Stimulated activated CD4-positive, alpha-beta T cell treated with anti-CD3 and anti-CD28 coated beads, Interleukin-2, amount 100 ng/mL, for 24 hours (primary cell): ENCODE measurements at regions not wholly inside any gene's neighbourhood (a gene's known extent, or its start where the extent isn't known, plus 50 kb on each side); places are given as distances from the start of the nearest gene placed in this dataset.
"Not testable (repeated sequence)": the region's sequence is repeated elsewhere in the genome, so short reads cannot be mapped to it uniquely, and the experiment has no call there.

Experiments used
- DNase-seq, 2 donors: peaks; one replicate each; pipeline ENCODE4 v3.0.0-alpha.2; 2020

DNA sequence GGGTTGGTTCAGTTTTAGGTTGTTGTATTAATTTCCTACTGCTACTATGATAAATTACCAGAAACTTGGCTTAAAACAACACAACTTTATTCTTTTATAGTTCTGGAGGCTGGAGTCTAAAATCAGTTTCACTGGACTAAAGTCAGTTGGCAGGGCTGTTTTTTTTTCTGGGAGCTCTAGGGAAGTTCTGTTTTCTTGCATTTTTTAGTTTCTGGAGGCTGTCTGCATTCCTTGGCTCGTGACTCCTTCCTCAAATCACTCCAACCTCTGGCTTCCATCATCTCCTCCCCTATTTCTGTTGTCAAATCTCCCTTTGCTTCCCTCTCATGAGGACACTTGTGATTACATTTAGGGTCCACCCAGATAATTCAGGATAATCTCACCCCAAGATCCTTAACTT is 51.3 kb upstream of the SUB1 start:
- no peak for DNase-seq

- DNase-seq: peak; percentile 46 to 62
Measured at GRCh38 chr5:32531885-32532520, 53.4 kb upstream of the SUB1 start.

DNA sequence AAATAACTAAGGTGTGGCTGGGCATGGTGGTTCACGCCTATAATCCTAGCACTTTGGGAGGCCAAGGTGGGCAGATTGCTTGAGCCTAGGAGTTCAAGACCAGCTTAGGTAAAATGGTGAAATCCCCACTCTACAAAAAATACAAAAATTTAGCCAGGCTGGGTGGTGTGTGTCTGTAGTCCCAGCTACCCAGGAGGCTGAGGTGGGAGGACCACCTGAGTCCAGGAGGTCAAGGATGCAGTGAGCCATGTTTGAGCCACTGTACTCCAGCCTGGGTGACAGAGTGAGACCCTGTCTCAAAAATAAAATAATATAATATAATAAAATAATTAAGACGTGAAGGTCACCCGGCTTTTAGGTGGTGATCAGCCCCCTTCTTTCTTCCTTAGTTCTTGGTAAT is 58.0 kb upstream of the SUB1 start:
- DNase-seq: not testable (repeated sequence)

- DNase-seq: no peak
Measured at GRCh38 chr5:32526810-32527209, 58.5 kb upstream of the SUB1 start.

GRCh38 chr5:32523625-32524024 is 61.7 kb upstream of the SUB1 start:
- DNase-seq: no peak

GRCh38 chr5:32522429-32523143 is 62.8 kb upstream of the SUB1 start:
- peak in 1 of 2 donors; percentile 14 for DNase-seq

DNA sequence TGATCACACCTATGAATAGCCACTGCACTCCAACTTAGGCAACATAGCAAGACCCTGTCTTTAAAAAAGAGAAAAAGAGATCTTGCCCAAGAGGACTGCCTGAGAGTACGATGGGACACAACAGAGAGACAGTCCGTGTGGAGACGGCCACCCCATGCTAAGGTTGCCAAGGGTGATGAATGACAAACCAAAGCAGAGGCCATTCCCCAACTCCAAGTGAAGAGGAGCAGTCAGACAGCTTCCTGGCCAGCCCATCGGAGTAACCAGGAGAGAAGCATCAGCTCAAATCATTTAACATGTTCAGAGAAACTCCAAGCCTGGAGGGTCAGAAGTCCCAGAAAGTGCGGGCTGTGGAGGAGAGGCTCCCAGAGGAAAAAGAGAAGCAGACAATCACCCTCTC is 63.9 kb upstream of the SUB1 start:
- DNase-seq: no peak

DNA sequence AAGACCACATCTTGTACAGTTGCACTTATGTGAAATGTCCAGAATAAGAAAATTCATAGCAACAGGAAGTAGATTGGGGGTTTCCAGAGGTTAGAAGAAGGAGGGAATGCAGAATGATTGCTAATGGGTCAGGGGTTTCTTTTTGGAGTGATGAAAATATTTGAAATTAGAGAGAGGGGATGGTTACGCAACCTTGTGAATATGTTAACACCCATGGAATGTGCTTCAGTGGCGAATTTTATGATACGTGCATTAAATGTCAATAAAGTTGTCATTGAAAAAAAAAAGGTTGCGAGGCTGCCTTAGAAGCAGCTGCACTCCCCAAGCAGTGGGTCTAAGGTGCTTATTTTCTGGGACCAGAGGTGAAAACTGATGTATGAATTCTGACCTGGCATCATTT is 64.4 kb upstream of the SUB1 start:
- DNase-seq: no peak

DNA sequence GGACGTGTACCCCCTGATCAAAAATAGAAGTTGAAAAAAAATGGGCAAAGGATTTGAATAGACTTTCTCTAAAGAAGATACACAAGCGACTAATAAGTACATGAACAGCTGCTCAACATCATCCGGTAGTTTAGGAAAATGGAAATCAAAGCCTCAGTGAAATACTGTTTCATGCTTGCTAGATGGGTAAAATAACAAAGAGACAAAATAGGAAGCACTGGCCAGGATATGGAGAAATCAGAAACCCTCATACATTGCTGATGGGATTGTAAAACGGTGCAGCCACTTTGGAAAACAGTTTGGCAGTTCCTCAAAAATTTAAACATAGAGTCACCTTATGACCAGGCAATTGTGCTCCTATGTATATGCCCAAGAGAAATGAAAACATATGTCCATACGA is 65.0 kb upstream of the SUB1 start:
- no peak for DNase-seq

DNA sequence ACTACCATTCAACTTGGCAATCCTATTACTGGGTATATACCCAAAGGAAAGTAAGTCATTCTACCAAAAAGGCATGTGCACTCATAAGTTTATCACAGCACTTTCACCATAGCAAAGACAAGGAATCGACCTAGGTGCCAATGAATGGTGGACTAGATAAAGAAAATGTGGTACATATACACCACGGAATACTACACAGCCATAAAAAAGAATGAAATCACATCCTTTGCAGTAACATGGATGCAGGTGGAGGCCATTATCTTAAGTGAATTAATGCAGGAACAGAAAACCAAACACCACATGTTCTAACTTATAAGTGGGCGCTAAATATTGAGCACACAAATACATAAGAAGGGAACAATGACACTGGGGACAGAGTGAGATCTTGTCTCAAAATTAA is 65.8 kb upstream of the SUB1 start:
- DNase-seq: no peak

DNA sequence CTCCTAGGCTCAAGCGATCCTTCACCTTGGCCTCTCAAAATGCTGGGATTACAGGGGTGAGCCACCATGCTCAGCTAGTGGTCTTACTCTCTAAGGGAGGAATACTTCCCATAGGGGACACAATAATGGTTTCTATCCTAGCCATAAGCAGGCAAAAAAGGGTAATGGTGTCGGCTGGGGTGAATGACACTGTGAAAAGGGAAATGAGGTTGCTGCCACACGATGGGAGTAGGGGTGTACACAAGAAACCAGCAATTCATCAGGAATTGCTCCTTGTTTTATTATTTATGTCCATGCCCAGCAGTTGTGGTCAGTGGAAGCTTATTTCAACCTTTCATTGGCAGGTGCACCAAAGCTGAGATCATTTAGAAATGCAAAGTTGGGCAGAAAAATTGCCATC is 70.3 kb upstream of the ZFR start:
- DNase-seq: no peak

GRCh38 chr5:32512926-32513325 is 68.4 kb upstream of the ZFR start:
- DNase-seq: no peak

GRCh38 chr5:32511776-32512374 is 67.3 kb upstream of the ZFR start:
- no peak for DNase-seq

DNA sequence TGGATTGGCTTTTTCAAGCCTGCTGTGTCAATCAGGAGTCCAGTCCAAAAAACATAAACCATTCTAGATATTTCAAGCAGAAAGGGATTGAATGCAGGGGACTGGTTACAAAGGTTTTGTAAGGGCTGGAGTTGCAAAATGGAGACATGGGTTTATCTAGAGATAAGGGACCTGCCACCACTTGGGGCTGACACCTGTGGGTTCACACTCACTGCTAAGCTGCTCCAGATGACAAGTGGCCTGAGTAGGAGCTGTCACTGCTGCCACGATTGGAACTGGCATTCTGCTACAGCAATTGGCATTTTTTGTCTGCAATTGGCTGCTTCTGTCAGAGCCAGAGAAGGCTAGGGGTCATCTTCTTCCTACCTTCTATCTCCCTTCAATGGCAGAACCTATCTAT is 66.3 kb upstream of the ZFR start:
- DNase-seq: no peak

GRCh38 chr5:32508806-32509805 is 64.6 kb upstream of the ZFR start:
- no peak for DNase-seq

GRCh38 chr5:32507738-32508434 is 63.3 kb upstream of the ZFR start:
- DNase-seq: no peak

GRCh38 chr5:32506799-32507198 is 62.3 kb upstream of the ZFR start:
- no peak for DNase-seq

GRCh38 chr5:32506201-32506661 is 61.7 kb upstream of the ZFR start:
- DNase-seq: no peak

DNA sequence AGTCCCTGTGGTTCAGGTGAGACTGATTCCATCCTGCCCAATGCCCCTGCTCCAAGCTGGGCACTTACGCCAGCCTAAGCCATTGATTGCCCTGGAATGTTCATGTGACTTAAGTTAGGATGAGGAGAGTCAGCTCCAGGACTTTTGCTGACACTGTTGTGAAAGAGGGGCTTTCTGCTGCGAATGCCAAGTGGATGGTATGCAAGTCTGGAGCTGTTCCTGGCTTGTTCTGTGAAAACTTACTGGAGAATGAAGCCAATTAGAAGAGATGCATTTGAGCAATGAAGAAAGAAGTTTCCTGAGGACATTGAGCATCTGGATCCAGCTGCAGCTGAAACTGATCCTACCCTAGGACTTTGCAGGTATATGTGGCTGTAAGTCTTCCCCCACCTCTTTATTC is 61.2 kb upstream of the ZFR start:
- DNase-seq: no peak

GRCh38 chr5:32504989-32505596 is 60.6 kb upstream of the ZFR start:
- DNase-seq: no peak

- no peak for DNase-seq
Measured at GRCh38 chr5:32504329-32504988, 59.9 kb upstream of the ZFR start.
